Activated CD4-positive, alpha-beta T cell treated with anti-CD3 and anti-CD28 coated beads, Interleukin-2, amount 10 ng/mL, durations not matched to agents 24 days and 14 days (primary cell): ENCODE measurements at regions not wholly inside any gene's neighbourhood (a gene's known extent, or its start where the extent isn't known, plus 50 kb on each side); places are given as distances from the start of the nearest gene placed in this dataset.

Source experiments
- DNase-seq: peaks from one replicate; pipeline ENCODE4 v3.0.0; 2022
- H3K27ac Mint-ChIP-seq: one replicate; pipeline ENCODE4 v1.8.0; 2022; ENCODE audit warnings: mild to moderate bottlenecking, mixed read lengths
- H3K27me3 Mint-ChIP-seq: one replicate; pipeline ENCODE4 v1.8.0; 2022; ENCODE audit warnings: mixed read lengths
- H3K36me3 Mint-ChIP-seq: one replicate; pipeline ENCODE4 v1.8.0; 2022; ENCODE audit warnings: low read depth, mild to moderate bottlenecking, mixed read lengths
- H3K4me1 Mint-ChIP-seq: one replicate; pipeline ENCODE4 v1.8.0; 2021; ENCODE audit warnings: mixed read lengths
- H3K4me3 Mint-ChIP-seq: one replicate; pipeline ENCODE4 v1.8.0; 2022; ENCODE audit warnings: mild to moderate bottlenecking, moderate library complexity, mixed read lengths
- H3K9me3 Mint-ChIP-seq: one replicate; pipeline ENCODE4 v1.8.0; 2021; ENCODE audit warnings: mixed read lengths
- intact Hi-C: fragments of 100-400 bp; cut with micrococcal nuclease; formaldehyde crosslinking; loops from one replicate; pipeline ENCODE4 v1.15.1; 2023

DNA sequence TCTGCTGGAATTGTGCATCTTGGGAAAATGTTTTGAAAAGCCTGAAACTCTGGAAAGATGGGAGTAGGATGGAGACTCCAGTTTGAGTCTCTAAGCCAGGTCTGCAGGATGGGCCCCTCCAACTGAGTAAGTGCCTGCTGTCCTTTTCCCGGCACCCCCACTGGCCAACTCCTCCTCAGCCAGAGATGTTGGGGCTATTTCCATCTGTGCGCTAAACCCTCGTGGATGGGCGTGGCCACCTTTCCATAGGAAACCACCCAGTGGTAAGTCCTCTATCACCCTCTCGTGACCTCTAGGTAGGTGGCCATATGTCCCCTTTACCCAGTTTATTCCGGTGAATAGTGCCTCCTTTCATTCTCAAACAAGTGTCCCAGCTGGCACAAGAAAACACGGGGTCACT, 250.9 kb downstream of the TOMM20 start:
- H3K27me3 Mint-ChIP-seq, result no peaks in the 10 kb centered on the region
- H3K4me3 Mint-ChIP-seq, result no peak overlapping the region
- peaks cover 61% of the 10 kb centered on the region for H3K4me1 Mint-ChIP-seq
- H3K27ac Mint-ChIP-seq, result no peak overlapping the region
- intact Hi-C loops, result loop anchor here (2.0 to 5.0 kb wide), 3 partner anchors 105 to 379 kb away; no protein-coding TSS in a partner anchor
- no peaks in the 10 kb centered on the region for H3K36me3 Mint-ChIP-seq
- no peak for DNase-seq
- no peaks in the 10 kb centered on the region for H3K9me3 Mint-ChIP-seq

- Mint-ChIP-seq H3K36me3 (no peaks in the 10 kb centered on the region), H3K4me3 (peak overlapping the region; percentile 3), H3K4me1 (peaks cover 51% of the 10 kb centered on the region), H3K9me3 (no peaks in the 10 kb centered on the region), H3K27me3 (no peaks in the 10 kb centered on the region), H3K27ac (peak overlapping the region; percentile 92)
- DNase-seq, result no peak
- intact Hi-C loops, result loop anchor here (1.0 to 5.0 kb wide), 5 partner anchors 33 to 377 kb away; no protein-coding TSS in a partner anchor
These were observed 252.4 kb downstream of the TOMM20 start for GRCh38 chr1:234875953-234876855.

DNA sequence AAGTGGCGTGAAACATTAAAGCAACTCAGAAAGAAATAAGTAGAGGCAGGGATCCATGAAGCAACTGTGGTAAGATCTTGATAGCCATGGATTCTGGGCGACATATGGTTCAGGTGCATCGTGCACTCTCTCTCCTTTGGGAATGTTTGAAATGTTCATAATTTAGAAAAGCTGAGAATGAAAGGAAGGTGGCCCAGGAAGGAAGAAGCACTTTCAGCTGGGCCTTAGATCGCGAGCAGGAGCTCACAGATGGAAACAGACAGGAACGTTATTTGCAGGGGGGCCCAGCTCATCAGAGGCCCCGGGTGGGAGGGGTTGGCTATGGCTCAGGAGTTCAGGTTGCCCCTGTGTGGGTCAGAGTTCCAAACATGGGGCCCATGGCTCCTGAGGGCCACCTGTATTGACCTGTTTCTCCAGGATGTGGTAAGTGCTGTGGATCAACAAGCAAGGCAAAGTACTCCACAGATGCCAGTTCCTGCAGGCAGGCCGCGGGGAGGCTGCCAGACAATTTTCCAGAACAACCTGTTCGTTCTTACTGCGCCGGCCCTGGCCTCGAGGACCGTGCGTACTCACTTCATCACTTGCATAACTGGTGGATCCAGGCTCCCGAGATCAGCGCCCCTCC, 253.2 kb downstream of the TOMM20 start:
- Mint-ChIP-seq H3K36me3 (no peaks in the 10 kb centered on the region), H3K4me3 (no peak overlapping the region), H3K27ac (peak overlapping the region; percentile 92), H3K9me3 (no peaks in the 10 kb centered on the region), H3K4me1 (peaks cover 46% of the 10 kb centered on the region), H3K27me3 (no peaks in the 10 kb centered on the region)
- intact Hi-C loops, result loop anchor here (5.0 kb wide), 1 partner anchor 103 kb away; no protein-coding TSS in a partner anchor
- DNase-seq, result no peak

DNA sequence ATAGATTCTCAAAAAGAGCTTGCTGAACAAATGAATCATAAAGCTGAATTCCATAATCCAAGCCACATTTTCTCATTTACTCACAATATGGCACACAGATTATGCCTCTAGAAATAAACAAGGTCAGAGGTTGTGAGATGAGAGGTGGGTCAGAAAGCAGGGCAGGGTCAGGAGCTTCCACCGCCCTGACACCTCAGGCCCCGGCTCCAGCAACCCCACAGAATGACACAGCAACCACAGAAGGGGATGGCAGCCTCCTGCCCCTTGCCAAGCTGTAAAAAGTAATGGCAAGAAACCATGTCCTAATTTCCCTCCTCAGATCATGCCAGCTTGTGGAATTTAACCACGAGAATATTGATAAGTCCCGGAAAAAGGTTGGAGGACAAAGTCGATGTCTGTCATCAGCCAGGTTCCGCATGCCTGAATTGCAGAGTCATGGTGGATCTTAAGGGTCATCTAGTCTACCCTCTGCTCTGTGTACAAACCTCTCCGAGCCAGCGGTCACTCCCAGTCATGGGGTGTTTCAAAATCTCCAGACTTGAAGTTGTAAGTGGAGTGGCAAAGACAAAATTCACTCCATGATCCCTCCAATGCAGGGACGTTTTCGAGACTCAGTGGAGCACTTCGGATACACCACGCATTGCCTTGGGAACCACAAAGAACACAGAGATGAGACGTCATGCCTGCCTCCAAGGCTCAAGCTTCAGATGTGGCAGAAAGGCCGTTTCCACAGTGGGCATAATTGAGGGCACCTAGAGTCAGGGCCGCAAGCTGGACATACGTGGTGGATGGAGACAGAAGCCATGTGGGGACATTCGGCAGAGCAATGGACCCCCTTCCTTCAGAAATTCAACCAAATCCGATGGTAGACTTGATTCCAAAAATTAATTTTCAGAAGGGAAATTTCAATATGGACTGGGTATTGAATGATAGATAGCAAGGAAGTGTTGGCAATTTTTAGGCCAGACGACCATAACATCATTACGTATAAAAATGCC, 254.0 kb downstream of the TOMM20 start:
- no peak for DNase-seq
- no peaks in the 10 kb centered on the region for H3K27me3 Mint-ChIP-seq
- intact Hi-C loops, result loop anchor here (5.0 kb wide), 1 partner anchor 102 kb away; no protein-coding TSS in a partner anchor
- H3K27ac Mint-ChIP-seq, result no peak overlapping the region
- H3K4me3 Mint-ChIP-seq, result no peak overlapping the region
- no peaks in the 10 kb centered on the region for H3K9me3 Mint-ChIP-seq
- no peaks in the 10 kb centered on the region for H3K36me3 Mint-ChIP-seq
- peaks cover 41% of the 10 kb centered on the region for H3K4me1 Mint-ChIP-seq

GRCh38 chr1:234871710-234872271, 256.8 kb downstream of the TOMM20 start:
- intact Hi-C loops, result loop anchor here (2.0 kb wide), 1 partner anchor 17 kb away; no protein-coding TSS in a partner anchor
- Mint-ChIP-seq H3K4me1 (peaks cover 45% of the 10 kb centered on the region), H3K27ac (no peak overlapping the region)

DNA sequence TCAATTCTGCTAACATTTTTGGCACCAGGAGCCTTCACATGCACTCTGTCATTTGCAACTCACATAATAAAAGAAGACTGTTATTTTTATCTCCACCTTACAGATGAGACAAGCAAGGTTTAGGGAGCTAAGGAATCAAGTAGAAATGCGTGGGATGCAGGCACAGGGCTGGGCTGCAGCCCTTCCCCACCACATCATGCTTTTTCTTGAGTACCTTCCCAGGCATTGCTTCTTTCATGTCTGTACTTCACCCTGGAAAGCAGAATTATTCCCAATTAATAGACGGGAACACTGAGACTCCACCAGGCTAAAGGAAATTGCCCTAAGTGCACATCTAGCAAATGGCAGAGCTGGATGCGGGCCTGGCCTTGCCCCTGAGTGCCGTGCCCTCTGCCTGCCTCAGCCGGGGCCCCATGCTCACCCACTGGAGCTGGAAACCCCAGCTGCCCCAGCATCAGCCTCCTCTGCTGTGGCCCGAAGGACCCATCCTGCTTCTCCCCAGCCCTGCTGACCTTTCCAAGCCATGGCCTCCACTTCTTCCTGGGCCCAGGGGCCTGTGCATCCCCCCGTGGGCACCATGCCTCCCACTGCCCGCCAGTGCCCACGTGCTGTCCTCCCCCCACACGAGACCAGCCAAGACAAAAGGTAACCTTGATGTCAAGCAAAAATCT, 257.5 kb downstream of the TOMM20 start:
- intact Hi-C loops, result loop anchor here (2.0 kb wide), 1 partner anchor 16 kb away; no protein-coding TSS in a partner anchor
- Mint-ChIP-seq H3K27me3 (no peaks in the 10 kb centered on the region), H3K4me1 (peaks cover 43% of the 10 kb centered on the region), H3K27ac (no peak overlapping the region), H3K36me3 (no peaks in the 10 kb centered on the region), H3K9me3 (peaks cover 5% of the 10 kb centered on the region), H3K4me3 (no peak overlapping the region)
- DNase-seq, result no peak

More at GRCh38 chr1:234871710-234872271, 256.8 kb downstream of the TOMM20 start:
- Mint-ChIP-seq H3K36me3 (no peaks in the 10 kb centered on the region), H3K9me3 (no peaks in the 10 kb centered on the region), H3K27me3 (no peaks in the 10 kb centered on the region), H3K4me3 (no peak overlapping the region)
- no peak for DNase-seq

DNA sequence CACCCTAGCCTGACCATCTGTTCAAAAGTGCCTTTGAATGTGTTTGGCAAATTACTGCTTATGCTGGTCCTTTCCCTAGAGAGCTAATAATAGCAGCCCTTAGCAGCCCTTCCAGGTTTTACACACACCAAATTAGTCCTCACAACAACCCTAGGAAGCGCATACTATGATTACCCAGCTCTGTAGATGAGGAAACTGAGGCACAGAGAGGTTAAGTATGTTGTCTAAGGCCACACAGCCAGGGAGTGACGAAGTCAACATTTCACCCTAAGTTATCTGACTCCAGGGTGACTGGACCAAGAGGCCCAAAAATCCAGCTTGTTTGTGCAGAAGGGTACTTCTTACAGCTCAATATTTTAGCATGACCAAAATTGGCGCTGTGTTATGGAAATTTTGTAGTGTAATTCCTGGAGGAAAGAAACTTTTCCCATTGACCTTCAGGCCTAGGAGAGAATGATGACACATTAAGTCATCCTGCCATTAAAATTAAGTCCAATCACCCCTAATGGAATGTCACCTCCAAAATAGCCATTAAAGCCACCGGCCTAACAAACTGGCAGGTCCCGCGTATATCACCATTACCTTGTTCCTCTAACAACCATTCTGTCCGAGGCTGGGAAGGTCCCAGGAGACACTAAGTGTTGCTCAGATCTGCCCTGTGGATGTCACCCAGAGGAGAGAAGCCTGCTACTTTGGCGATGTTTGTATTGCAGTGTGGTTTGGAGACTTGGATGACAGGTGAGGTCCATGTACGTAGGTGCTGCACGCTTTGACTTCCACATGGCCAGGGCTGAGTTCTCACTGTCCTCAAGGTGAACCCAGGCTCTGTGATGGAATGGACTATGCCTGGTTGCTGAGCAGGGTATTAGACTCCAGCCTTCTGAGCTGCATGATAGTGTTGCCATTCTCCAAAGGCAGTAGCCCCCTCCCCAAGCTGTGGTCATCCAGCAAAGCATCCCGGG, 258.3 kb downstream of the TOMM20 start:
- Mint-ChIP-seq H3K27me3 (no peaks in the 10 kb centered on the region), H3K4me3 (no peak overlapping the region), H3K4me1 (peaks cover 36% of the 10 kb centered on the region), H3K36me3 (no peaks in the 10 kb centered on the region), H3K27ac (no peak overlapping the region), H3K9me3 (peaks cover 9% of the 10 kb centered on the region)
- intact Hi-C loops, result loop anchor here (2.0 kb wide), 1 partner anchor 16 kb away; no protein-coding TSS in a partner anchor
- DNase-seq, result no peak

- H3K27me3 Mint-ChIP-seq, result no peaks in the 10 kb centered on the region
- no peaks in the 10 kb centered on the region for H3K36me3 Mint-ChIP-seq
- DNase-seq, result no peak
- peak overlapping the region; percentile 0 for H3K27ac Mint-ChIP-seq
- intact Hi-C loops, result loop anchor here (2.0 kb wide), 1 partner anchor 15 kb away; no protein-coding TSS in a partner anchor
- H3K9me3 Mint-ChIP-seq, result peaks cover 13% of the 10 kb centered on the region
- no peak overlapping the region for H3K4me3 Mint-ChIP-seq
- H3K4me1 Mint-ChIP-seq, result peaks cover 30% of the 10 kb centered on the region
These were observed 259.2 kb downstream of the TOMM20 start for GRCh38 chr1:234869182-234870019.

- peaks cover 14% of the 10 kb centered on the region for H3K9me3 Mint-ChIP-seq
- H3K27ac Mint-ChIP-seq, result no peak overlapping the region
- no peaks in the 10 kb centered on the region for H3K27me3 Mint-ChIP-seq
- DNase-seq, result no peak
- H3K4me3 Mint-ChIP-seq, result no peak overlapping the region
- H3K4me1 Mint-ChIP-seq, result peaks cover 34% of the 10 kb centered on the region
- no peaks in the 10 kb centered on the region for H3K36me3 Mint-ChIP-seq
- intact Hi-C loops, result no loop called here
These were observed 258.5 kb upstream of the IRF2BP2 start for GRCh38 chr1:234868296-234869147.

DNA sequence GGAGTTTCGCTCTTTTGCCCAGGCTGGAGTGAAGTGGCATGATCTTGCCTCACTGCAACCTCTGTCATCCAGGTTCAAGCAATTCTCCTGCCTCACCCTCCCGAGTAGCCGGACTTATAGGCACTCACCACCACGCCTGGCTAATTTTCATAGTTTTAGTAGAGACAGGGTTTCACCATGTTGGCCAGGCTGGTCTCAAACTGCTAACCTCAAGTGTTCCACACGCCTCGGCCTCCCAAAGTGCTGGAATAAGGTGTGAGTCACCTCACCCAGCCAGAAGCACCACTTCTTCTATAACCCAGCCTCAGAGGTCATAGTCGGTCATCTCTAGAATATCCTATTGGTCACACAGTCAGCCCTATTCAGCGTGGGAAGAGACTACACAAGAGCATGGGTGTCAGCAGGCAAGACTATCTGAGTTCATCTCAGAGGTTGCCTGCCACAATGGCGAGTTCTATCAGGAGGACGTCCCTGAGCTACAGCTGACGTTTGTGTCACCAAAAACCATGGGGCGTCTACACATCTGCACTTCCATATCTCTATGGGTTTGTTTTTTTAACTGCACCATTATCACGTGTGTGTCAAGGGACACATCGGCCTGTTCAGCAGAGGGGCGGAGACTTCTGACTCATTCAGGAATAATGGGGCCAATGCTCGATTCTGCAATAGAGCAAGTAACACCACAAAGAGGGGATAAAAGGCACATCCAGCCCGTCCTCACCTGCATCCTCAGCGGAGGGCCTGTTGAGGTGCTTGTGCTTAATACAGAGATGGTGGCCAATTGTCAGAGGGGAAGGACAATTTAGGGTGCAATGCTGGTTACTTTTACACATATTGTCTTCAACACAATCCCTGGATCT, 256.3 kb upstream of the IRF2BP2 start:
- Mint-ChIP-seq H3K27me3 (no peaks in the 10 kb centered on the region), H3K36me3 (no peaks in the 10 kb centered on the region), H3K27ac (peak overlapping the region; percentile 52), H3K9me3 (peaks cover 16% of the 10 kb centered on the region), H3K4me1 (peaks cover 35% of the 10 kb centered on the region), H3K4me3 (no peak overlapping the region)
- no peak for DNase-seq
- intact Hi-C loops, result no loop called here
